ENCODE measurements at regions not wholly inside any gene's neighbourhood (a gene's known extent, or its start where the extent isn't known, plus 50 kb on each side); places are given as distances from the start of the nearest gene placed in this dataset.

- no peak overlapping the region for H3K4me3 ChIP-seq (ENCODE audit: low read depth, low read length)
- CTCF ChIA-PET: no interaction called here
- no peak for DNase-seq (ENCODE audit: low read depth, low spot score)
- H3K9me3 ChIP-seq (ENCODE audit: control insufficient read depth, insufficient read depth, low read length): peaks cover 10% of the 10 kb centered on the region
- no peaks in the 10 kb centered on the region for H3K27me3 ChIP-seq (ENCODE audit: control insufficient read depth, insufficient read depth, low read length)
- H3K27ac ChIP-seq (ENCODE audit: low read depth, low read length): no peak overlapping the region
- no peak for TF ChIP-seq CTCF (IDR thresholded peaks at IDR 0.05; ENCODE audit: low read depth, low read length)
- POLR2A ChIA-PET: no interaction called here
Measured at GRCh38 chr1:233452724-233453123, 125.2 kb downstream of the MAP3K21 start.

GRCh38 chr1:233453433-233454200, 126.1 kb downstream of the MAP3K21 start:
- TF ChIP-seq CTCF (IDR thresholded peaks at IDR 0.05; ENCODE audit: low read depth, low read length): no peak
- H3K27me3 ChIP-seq (ENCODE audit: control insufficient read depth, insufficient read depth, low read length): no peaks in the 10 kb centered on the region
- peaks cover 10% of the 10 kb centered on the region for H3K9me3 ChIP-seq (ENCODE audit: control insufficient read depth, insufficient read depth, low read length)
- ChIA-PET POLR2A (no interaction called here), CTCF (no interaction called here)
- DNase-seq (ENCODE audit: low read depth, low spot score): no peak
- H3K4me3 ChIP-seq (ENCODE audit: low read depth, low read length): no peak overlapping the region
- no peak overlapping the region for H3K27ac ChIP-seq (ENCODE audit: low read depth, low read length)

GRCh38 chr1:233459470-233459945, 132.0 kb downstream of the MAP3K21 start:
- Histone ChIP-seq H3K27me3 (ENCODE audit: control insufficient read depth, insufficient read depth, low read length) (no peaks in the 10 kb centered on the region), H3K9me3 (ENCODE audit: control insufficient read depth, insufficient read depth, low read length) (peaks cover 14% of the 10 kb centered on the region), H3K4me3 (ENCODE audit: low read depth, low read length) (no peak overlapping the region), H3K27ac (ENCODE audit: low read depth, low read length) (no peak overlapping the region)
- DNase-seq (ENCODE audit: low read depth, low spot score): no peak
- CTCF ChIA-PET: no interaction called here
- POLR2A ChIA-PET: no interaction called here
- no peak for TF ChIP-seq CTCF (IDR thresholded peaks at IDR 0.05; ENCODE audit: low read depth, low read length)

- CTCF ChIA-PET: no interaction called here
Measured at GRCh38 chr1:233459968-233460367, 132.4 kb downstream of the MAP3K21 start.

More at GRCh38 chr1:233459968-233460367, 132.4 kb downstream of the MAP3K21 start:
- POLR2A ChIA-PET: no interaction called here
- peaks cover 13% of the 10 kb centered on the region for H3K9me3 ChIP-seq (ENCODE audit: control insufficient read depth, insufficient read depth, low read length)
- no peak for DNase-seq (ENCODE audit: low read depth, low spot score)
- H3K27ac ChIP-seq (ENCODE audit: low read depth, low read length): no peak overlapping the region
- H3K27me3 ChIP-seq (ENCODE audit: control insufficient read depth, insufficient read depth, low read length): no peaks in the 10 kb centered on the region
- no peak overlapping the region for H3K4me3 ChIP-seq (ENCODE audit: low read depth, low read length)
- no peak for TF ChIP-seq CTCF (IDR thresholded peaks at IDR 0.05; ENCODE audit: low read depth, low read length)

Measured in AG04450 (cell line).